ENCODE measurements at regions not wholly inside any gene's neighbourhood (a gene's known extent, or its start where the extent isn't known, plus 50 kb on each side); places are given as distances from the start of the nearest gene placed in this dataset.

GRCh38 chr6:93829009-93829408 lies 409.6 kb upstream of the EPHA7 start:
- ATAC-seq (no peak), DNase-seq (ENCODE audit: missing footprints) (no peak)
- intact Hi-C loops (cut with DNase I) = no loop called here

GRCh38 chr6:93828553-93828952 lies 409.2 kb upstream of the EPHA7 start:
- intact Hi-C loops (cut with DNase I) = no loop called here
- ATAC-seq = no peak
- no peak for DNase-seq (ENCODE audit: missing footprints)

- DNase-seq (ENCODE audit: missing footprints) (no peak), ATAC-seq (no peak)
- intact Hi-C loops (cut with DNase I) = no loop called here
Observed at GRCh38 chr6:93827728-93828127, 408.4 kb upstream of the EPHA7 start.

- intact Hi-C loops (cut with DNase I) = no loop called here
- ATAC-seq (no peak), DNase-seq (ENCODE audit: missing footprints) (no peak)
Observed at GRCh38 chr6:93825950-93826349, 406.6 kb upstream of the EPHA7 start.

- DNase-seq (ENCODE audit: missing footprints) = no peak
- ATAC-seq = no peak
- intact Hi-C loops (cut with DNase I) = no loop called here
Observed at GRCh38 chr6:93823489-93823888, 404.1 kb upstream of the EPHA7 start.

- no peak for ATAC-seq
- DNase-seq (ENCODE audit: missing footprints) = no peak
- intact Hi-C loops (cut with DNase I) = no loop called here
Observed at GRCh38 chr6:93822434-93823265, 403.3 kb upstream of the EPHA7 start.

GRCh38 chr6:93821953-93822352 lies 402.6 kb upstream of the EPHA7 start:
- ATAC-seq (no peak), DNase-seq (ENCODE audit: missing footprints) (no peak)
- intact Hi-C loops (cut with DNase I) = no loop called here

- no peak for DNase-seq (ENCODE audit: missing footprints)
- intact Hi-C loops (cut with DNase I) = no loop called here
Observed at GRCh38 chr6:93820465-93821082, 401.2 kb upstream of the EPHA7 start.

GRCh38 chr6:93819189-93819588 lies 399.8 kb upstream of the EPHA7 start:
- intact Hi-C loops (cut with DNase I) = no loop called here
- ATAC-seq (no peak), DNase-seq (ENCODE audit: missing footprints) (no peak)

More at GRCh38 chr6:93820465-93821082, 401.2 kb upstream of the EPHA7 start:
- no peak for ATAC-seq

- no peak for ATAC-seq
- no peak for DNase-seq (ENCODE audit: missing footprints)
- intact Hi-C loops (cut with DNase I) = no loop called here
Observed at GRCh38 chr6:93817937-93818336, 398.6 kb upstream of the EPHA7 start.

GRCh38 chr6:93806409-93807270 lies 387.3 kb upstream of the EPHA7 start:
- ATAC-seq (no peak), DNase-seq (ENCODE audit: missing footprints) (no peak)
- intact Hi-C loops (cut with DNase I) = no loop called here

GRCh38 chr6:93801101-93801847 lies 381.9 kb upstream of the EPHA7 start:
- ATAC-seq (no peak), DNase-seq (ENCODE audit: missing footprints) (no peak)
- intact Hi-C loops (cut with DNase I) = no loop called here

- DNase-seq (ENCODE audit: missing footprints) (no peak), ATAC-seq (no peak)
- intact Hi-C loops (cut with DNase I) = no loop called here
Observed at GRCh38 chr6:93799226-93799625, 379.9 kb upstream of the EPHA7 start.

- intact Hi-C loops (cut with DNase I) = no loop called here
- DNase-seq (ENCODE audit: missing footprints) (no peak), ATAC-seq (no peak)
Observed at GRCh38 chr6:93794166-93794565, 374.8 kb upstream of the EPHA7 start.

- no peak for ATAC-seq
- no peak for DNase-seq (ENCODE audit: missing footprints)
- intact Hi-C loops (cut with DNase I) = no loop called here
Observed at GRCh38 chr6:93792746-93793145, 373.4 kb upstream of the EPHA7 start.

GRCh38 chr6:93790981-93791380 lies 371.6 kb upstream of the EPHA7 start:
- intact Hi-C loops (cut with DNase I) = no loop called here
- ATAC-seq = no peak
- no peak for DNase-seq (ENCODE audit: missing footprints)

GRCh38 chr6:93789532-93789931 lies 370.2 kb upstream of the EPHA7 start:
- intact Hi-C loops (cut with DNase I) = no loop called here
- no peak for ATAC-seq
- DNase-seq (ENCODE audit: missing footprints) = no peak

GRCh38 chr6:93787841-93788240 lies 368.5 kb upstream of the EPHA7 start:
- DNase-seq (ENCODE audit: missing footprints) = no peak

More at GRCh38 chr6:93787841-93788240, 368.5 kb upstream of the EPHA7 start:
- intact Hi-C loops (cut with DNase I) = no loop called here
- ATAC-seq = no peak
